HS-5 (cell line): ENCODE measurements at regions not wholly inside any gene's neighbourhood (a gene's known extent, or its start where the extent isn't known, plus 50 kb on each side); places are given as distances from the start of the nearest gene placed in this dataset.

ENCODE experiments used
- DNase-seq: peaks from one replicate; pipeline ENCODE4 v3.0.0-alpha.2; 2012; ENCODE audit warnings: low read depth

DNA sequence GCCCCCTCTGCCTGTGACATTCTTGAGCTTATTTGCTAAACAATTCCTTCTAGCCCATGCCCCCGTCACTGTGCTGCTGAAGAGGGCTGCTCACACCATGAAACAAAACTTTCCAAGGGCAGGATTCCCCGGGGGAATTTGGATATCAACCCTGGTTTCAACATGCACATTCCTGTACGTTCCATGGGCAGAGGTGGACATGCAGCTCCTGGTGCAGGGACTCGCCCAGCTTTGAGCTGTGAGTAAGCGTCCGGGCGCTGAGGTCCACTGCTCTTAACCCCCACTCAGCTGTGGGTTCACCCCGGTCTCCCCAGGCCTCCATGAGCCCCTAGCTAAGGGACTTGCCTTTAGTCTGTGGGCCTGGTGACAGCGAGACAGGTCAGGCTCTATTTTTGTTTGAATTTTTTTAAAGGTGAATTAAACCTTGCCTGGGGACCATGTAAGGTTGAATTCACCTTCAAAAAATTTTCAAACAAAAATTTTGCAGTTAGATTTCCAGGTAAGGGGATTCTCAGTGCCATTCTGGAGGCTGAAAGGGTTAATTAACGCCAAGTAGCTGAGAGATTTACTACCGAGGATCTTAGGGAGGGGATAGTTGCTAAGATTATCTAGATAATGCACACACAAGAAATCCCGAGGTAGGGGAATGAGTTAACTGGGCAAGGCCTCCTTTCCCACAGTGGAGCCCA lies 70.3 kb upstream of the SLC22A23 start:
- DNase-seq: no peak

- DNase-seq: no peak
Measured at GRCh38 chr6:3525915-3526314, 69.1 kb upstream of the SLC22A23 start.

GRCh38 chr6:3524456-3524855 lies 67.6 kb upstream of the SLC22A23 start:
- no peak for DNase-seq

- no peak for DNase-seq
Measured at GRCh38 chr6:3523966-3524365, 67.1 kb upstream of the SLC22A23 start.

- DNase-seq: no peak
Measured at GRCh38 chr6:3523271-3523670, 66.4 kb upstream of the SLC22A23 start.

GRCh38 chr6:3522561-3523260 lies 65.9 kb upstream of the SLC22A23 start:
- DNase-seq: peak; percentile 73

DNA sequence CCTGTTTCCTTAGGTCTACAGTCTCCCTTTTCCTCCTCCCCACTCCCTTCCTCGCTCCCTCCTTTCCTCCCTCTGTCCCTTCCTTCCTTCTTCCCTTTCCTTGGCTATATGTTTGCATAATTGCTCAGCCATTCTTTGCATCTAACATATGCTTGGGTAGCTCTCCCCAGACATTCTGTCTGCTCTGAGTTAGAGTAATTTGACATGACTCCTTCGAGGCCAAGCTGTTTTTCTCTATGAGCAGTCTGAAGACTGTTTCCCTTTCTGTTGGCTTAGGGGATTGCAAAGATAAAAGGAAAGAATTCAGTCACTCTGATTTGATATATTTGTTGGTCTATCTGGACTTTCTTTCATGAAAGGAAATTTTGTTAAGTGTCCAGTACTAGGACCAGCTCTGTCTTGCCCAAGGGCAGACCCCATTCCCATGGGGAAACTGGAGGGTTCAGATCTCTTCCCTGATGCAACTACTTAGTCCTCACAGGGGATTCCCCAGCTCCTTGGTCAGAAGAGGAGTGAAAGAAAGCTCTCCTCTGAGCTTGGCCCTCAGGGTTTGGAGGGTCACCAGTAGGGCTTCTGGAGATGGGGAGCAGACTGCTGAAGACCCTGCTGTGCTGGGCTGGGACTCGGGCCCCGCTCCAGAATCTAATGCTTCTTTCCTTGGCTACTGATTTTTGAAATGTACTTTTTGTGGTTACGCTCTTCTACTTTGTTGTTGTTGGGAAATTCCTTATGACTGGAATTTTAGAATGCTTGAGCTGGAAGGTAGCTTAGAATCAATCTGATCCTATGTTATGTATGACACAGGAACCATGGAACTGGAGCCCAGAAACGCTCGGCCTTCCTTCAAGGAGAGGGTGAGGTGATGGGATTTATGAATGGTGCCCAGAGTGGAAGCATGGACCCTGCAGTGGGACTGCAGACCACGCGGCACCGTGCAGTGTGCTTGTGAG lies 63.7 kb upstream of the SLC22A23 start:
- no peak for DNase-seq

- peak; percentile 64 for DNase-seq
Measured at GRCh38 chr6:3518356-3519190, 61.7 kb upstream of the SLC22A23 start.

DNA sequence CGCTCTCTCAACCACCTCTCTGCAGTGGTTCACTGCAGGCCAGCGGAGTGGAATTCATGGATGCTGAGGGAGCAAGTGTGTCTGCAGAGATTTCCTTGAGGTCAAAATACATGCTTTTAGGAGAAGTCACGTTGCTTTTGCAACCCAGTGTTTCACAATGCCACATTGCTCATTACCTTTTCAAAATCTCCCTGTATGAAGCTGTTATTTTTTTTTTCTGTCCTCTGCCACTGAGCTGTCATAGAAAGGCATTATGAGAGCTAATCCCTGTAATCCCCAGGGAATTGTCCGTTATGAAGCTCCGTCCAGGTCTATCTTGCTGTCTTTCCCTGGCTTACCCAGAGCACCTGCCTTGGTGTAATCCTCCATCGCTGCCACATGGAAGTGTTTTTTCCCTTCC lies 60.5 kb upstream of the SLC22A23 start:
- peak; percentile 97 for DNase-seq

DNA sequence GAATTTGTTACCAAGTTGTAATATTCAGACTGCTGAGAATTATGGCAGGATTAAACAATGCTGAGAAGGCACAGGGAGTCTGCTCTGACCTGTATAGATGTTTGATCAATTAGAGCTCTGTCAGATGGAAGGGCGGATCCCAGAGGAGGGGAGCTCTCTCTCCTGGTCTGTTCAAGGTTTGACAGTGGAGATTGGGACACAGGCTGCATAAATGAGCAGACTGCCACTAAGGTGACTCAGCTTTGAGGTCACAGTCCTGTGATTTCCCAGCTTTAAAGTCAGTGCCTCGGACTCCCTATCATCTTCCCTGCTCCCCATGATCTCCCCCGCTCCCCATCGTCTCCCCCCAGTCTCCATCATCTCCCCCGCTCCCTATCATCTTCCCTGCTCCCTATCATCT lies 59.2 kb upstream of the SLC22A23 start:
- no peak for DNase-seq

- no peak for DNase-seq
Measured at GRCh38 chr6:3515669-3516068, 58.8 kb upstream of the SLC22A23 start.

GRCh38 chr6:3513416-3513815 lies 56.6 kb upstream of the SLC22A23 start:
- DNase-seq: no peak

DNA sequence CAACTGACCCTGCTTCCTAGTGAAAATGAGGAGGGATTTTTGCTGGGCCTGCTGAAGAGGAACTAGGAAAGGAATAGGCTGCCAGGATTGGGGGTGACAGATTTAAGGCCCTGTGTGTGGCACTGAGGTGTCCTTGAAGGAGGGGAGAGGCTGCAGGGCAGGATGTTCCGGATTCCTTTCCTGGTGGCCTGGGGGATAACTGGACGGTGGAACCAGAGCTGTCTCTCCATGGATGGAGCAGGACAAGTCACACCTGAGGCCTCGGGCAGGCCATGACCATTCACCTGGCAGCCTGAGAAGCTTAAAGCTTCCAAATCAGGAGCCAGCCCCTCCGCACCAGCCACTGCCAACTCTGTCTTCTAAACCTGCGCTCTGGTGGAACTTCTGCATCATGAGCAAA lies 56.0 kb upstream of the SLC22A23 start:
- DNase-seq: no peak

GRCh38 chr6:3510617-3511016 lies 53.8 kb upstream of the SLC22A23 start:
- no peak for DNase-seq

DNA sequence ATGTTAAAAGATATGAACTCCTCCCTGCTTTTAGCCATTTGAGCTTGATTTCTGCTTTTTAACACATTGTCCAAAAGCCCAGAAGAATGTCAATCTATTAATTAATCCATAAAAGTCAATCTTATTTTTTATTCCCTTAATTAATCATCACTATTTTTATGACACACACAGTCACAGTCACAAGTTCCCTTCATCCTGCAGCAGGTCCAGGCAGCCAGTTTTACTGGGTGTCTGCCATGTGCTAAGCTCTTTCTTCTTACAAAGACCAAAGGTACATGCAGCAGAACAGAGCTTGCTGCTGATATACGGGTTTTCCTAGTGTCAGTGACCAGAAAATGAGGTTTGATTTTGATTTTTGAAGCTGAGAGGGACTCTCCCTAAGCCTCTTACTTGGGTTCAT lies 53.3 kb upstream of the SLC22A23 start:
- no peak for DNase-seq

DNA sequence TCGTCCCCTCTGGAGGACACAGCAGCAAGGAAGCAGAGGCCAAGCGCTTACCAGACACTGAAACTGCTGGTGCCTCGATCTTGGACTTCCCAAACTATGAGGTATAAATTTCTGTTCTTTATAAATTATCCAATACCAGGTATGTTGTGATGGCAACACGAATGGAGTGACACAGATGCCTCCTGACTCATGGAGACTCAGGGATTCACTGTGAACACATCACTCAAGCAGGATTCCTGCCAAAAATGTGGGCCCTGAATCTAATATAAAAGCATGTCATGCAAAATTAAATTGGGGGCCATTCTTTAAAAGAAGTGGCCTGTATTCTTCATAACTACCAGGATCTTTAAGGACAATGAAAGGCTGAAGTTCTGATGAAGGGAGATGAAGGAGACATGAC lies 52.5 kb upstream of the SLC22A23 start:
- peak; percentile 15 for DNase-seq

DNA sequence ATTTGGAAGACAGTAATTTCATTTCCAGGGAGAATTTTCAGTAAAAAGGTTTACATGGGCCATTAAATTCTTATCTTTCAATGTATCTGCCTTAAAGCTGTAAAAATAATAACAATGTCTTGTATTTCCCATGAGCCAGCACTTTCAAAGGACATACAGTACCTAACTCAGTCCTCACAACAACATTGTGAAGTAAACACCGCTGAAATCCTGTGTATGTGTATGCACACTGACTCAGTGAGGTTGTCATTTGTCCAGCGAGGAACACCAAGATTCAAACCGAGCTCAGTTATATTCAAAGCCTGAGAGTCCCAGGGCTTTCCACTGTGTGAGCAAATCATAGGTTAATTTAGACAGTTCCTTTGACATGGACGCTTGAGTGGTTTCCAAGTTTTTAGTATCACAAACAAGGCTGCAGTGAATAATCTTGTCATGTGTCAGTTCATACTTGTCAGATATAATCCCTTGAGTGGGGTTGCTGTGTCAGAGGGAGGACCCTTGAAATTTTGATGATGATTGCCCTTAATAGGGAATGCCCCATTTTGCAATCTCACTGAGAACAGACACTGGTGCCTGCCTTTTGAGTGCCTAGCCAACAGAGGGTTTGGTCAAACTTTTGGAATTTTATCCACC lies 50.0 kb upstream of the SLC22A23 start:
- no peak for DNase-seq
